Astrocyte (in vitro differentiated cells and primary cell): ENCODE measurements at regions not wholly inside any gene's neighbourhood (a gene's known extent, or its start where the extent isn't known, plus 50 kb on each side); places are given as distances from the start of the nearest gene placed in this dataset.

ENCODE experiments used
- EZH2 ChIP-seq: IDR thresholded peaks from 2 replicates; pipeline ENCODE4 v1.6.1; 2012; ENCODE audit warnings: mild to moderate bottlenecking, low read length, inconsistent platforms; ENCODE audit not compliant: insufficient read depth
- TF ChIP-seq, protein P1 (sequence below): IDR thresholded peaks from 2 replicates; pipeline ENCODE4 v1.5.1; 2011; ENCODE audit warnings: low read depth, mild to moderate bottlenecking, inconsistent platforms, low read length, moderate library complexity; ENCODE audit not compliant: insufficient read depth

DNA sequence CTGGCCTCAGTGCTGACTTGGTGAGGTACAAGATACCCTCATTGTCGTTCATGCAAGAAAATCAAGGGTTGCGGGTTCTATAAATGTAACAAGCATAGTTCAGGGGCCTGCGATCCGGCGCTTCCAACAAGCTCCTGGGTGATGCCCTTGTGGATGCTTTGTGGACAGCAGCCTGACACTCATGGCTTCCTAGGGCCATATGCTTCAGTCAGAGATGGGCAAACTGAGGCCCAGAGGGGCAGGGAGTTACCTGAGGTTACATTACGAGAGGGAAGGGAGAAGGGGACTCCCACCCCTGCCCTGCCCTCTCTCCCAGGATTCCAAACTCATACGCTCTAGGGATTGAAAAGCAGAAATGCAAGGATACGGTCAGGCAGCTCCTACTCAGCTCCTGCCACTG, 296.3 kb upstream of the ZMIZ1 start:
- no peak for TF ChIP-seq EZH2
- TF ChIP-seq, protein P1, sequence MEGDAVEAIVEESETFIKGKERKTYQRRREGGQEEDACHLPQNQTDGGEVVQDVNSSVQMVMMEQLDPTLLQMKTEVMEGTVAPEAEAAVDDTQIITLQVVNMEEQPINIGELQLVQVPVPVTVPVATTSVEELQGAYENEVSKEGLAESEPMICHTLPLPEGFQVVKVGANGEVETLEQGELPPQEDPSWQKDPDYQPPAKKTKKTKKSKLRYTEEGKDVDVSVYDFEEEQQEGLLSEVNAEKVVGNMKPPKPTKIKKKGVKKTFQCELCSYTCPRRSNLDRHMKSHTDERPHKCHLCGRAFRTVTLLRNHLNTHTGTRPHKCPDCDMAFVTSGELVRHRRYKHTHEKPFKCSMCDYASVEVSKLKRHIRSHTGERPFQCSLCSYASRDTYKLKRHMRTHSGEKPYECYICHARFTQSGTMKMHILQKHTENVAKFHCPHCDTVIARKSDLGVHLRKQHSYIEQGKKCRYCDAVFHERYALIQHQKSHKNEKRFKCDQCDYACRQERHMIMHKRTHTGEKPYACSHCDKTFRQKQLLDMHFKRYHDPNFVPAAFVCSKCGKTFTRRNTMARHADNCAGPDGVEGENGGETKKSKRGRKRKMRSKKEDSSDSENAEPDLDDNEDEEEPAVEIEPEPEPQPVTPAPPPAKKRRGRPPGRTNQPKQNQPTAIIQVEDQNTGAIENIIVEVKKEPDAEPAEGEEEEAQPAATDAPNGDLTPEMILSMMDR = no peak
